MM.1S (cell line): ENCODE measurements at regions not wholly inside any gene's neighbourhood (a gene's known extent, or its start where the extent isn't known, plus 50 kb on each side); places are given as distances from the start of the nearest gene placed in this dataset.

Experiments
- EZH2 ChIP-seq: fragments of 300-600 bp; sonication (generic); optimal IDR thresholded peaks from 2 replicates; pipeline ENCODE3; 2017; ENCODE audit warnings: low read depth, mild to moderate bottlenecking, antibody characterized with exemption, low read length, mixed read lengths
- TF ChIP-seq, protein P1 (sequence below): fragments of 300-600 bp; sonication (generic); IDR thresholded peaks from 2 replicates; pipeline ENCODE4 v1.5.1; 2016; ENCODE audit warnings: antibody characterized with exemption, low read length, mixed read lengths

DNA sequence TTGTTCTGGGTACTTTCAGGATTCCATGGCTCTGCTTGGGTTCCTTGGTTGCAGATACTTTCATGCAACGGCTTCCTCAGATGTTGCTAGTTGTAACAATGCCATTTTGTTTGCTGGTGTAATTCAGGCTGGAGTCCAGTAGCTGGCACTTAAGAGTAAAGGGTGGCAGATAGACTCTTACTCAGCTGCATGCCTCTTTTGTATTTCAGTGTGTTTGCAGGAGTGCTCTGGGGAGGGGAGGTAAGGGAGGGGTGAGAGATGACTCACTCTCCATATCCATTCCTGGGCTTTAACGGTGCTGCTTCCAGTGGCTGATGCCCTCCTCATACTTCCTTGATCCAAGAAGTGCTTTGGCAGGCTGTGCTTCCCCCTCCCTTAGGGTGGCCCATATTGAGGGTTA lies 155.2 kb downstream of the ZNF330 start:
- no peak for TF ChIP-seq EZH2
- TF ChIP-seq, protein P1, sequence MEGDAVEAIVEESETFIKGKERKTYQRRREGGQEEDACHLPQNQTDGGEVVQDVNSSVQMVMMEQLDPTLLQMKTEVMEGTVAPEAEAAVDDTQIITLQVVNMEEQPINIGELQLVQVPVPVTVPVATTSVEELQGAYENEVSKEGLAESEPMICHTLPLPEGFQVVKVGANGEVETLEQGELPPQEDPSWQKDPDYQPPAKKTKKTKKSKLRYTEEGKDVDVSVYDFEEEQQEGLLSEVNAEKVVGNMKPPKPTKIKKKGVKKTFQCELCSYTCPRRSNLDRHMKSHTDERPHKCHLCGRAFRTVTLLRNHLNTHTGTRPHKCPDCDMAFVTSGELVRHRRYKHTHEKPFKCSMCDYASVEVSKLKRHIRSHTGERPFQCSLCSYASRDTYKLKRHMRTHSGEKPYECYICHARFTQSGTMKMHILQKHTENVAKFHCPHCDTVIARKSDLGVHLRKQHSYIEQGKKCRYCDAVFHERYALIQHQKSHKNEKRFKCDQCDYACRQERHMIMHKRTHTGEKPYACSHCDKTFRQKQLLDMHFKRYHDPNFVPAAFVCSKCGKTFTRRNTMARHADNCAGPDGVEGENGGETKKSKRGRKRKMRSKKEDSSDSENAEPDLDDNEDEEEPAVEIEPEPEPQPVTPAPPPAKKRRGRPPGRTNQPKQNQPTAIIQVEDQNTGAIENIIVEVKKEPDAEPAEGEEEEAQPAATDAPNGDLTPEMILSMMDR = no peak
